Astrocyte of the spinal cord (primary cell): ENCODE measurements at regions not wholly inside any gene's neighbourhood (a gene's known extent, or its start where the extent isn't known, plus 50 kb on each side); places are given as distances from the start of the nearest gene placed in this dataset.
A peak's percentile ranks its signal among the peaks of the same experiment; 100 is the strongest.
"Not testable (repeated sequence)": the region's sequence is repeated elsewhere in the genome, so short reads cannot be mapped to it uniquely, and the experiment has no call there.

ENCODE experiments used
- DNase-seq: peaks from one replicate; pipeline ENCODE4 v3.0.0; 2011; ENCODE audit warnings: low read depth, low spot score
- H3K4me3 ChIP-seq: 2 replicates; pipeline ENCODE4 v1.5.1; 2011; ENCODE audit warnings: low read depth, mild to moderate bottlenecking, low read length, moderate library complexity
- CTCF ChIP-seq: IDR thresholded peaks from 2 replicates; pipeline ENCODE4 v1.5.1; 2012; ENCODE audit warnings: low read depth, mild to moderate bottlenecking, low read length, inconsistent platforms
- in situ Hi-C: cut with HindIII; loops from 2 replicates; pipeline ENCODE4 v1.10.0; 2017; ENCODE audit warnings: low sequenced_read_pairs

DNA sequence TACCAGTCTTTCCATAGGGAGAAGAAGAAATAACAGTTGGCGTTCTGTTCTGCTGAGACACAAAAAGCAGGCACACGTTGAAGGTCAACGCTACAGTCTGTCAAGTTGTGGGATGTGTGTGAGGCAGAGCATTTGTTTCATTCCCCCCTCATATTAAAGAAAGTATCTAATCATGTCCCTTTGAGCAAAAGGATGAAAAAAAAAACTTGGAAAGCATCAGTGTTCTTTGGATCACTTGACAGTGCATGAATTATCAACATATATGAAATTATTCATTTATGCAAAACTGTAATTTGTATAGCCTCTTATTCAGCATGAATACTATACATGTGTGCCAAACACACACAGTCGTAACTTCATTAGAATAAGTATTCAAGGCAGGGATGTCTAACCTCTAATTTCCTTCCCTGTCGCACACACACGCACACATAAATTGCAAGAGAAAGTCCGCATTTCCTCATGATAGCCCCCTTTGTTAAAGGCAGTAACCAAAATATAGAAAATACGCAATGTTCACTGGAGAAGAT is 228.6 kb downstream of the RND3 start:
- in situ Hi-C loops, result no loop called here
- H3K4me3 ChIP-seq, result no peak overlapping the region
- TF ChIP-seq CTCF, result no peak
- no peak for DNase-seq

GRCh38 chr2:150256736-150257135 is 230.7 kb downstream of the RND3 start:
- in situ Hi-C loops, result no loop called here
- TF ChIP-seq CTCF, result no peak
- DNase-seq, result no peak
- no peak overlapping the region for H3K4me3 ChIP-seq

GRCh38 chr2:150255528-150255927 is 231.9 kb downstream of the RND3 start:
- peak; percentile 29 for DNase-seq
- no peak overlapping the region for H3K4me3 ChIP-seq
- no peak for TF ChIP-seq CTCF
- in situ Hi-C loops, result no loop called here

DNA sequence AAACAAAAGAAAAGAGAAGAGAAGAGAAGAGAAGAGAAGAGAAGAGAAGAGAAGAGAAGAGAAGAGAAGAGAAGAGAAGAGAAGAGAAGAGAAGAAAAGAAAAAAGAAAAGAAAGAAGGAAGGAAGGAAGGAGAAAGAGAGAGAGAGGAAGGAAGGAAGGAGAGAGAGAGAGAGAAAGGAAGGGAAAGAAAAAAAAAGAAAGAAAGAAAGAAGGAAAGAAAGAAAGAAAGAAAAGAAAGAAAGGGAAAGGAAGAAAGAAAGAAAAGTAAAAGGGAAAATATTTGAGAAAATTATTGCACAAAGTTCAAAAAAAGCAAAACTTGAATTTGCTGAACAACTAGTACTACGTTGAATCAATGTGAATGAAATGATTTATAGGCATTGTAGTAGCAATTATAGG is 237.7 kb downstream of the RND3 start:
- in situ Hi-C loops, result not testable (repeated sequence)

GRCh38 chr2:150247481-150247880 is 240.0 kb downstream of the RND3 start:
- no peak for TF ChIP-seq CTCF
- in situ Hi-C loops, result no loop called here
- no peak overlapping the region for H3K4me3 ChIP-seq
- DNase-seq, result no peak

More for the DNA sequence above, 237.7 kb downstream of the RND3 start:
- H3K4me3 ChIP-seq, DNase-seq: not testable (repeated sequence)

DNA sequence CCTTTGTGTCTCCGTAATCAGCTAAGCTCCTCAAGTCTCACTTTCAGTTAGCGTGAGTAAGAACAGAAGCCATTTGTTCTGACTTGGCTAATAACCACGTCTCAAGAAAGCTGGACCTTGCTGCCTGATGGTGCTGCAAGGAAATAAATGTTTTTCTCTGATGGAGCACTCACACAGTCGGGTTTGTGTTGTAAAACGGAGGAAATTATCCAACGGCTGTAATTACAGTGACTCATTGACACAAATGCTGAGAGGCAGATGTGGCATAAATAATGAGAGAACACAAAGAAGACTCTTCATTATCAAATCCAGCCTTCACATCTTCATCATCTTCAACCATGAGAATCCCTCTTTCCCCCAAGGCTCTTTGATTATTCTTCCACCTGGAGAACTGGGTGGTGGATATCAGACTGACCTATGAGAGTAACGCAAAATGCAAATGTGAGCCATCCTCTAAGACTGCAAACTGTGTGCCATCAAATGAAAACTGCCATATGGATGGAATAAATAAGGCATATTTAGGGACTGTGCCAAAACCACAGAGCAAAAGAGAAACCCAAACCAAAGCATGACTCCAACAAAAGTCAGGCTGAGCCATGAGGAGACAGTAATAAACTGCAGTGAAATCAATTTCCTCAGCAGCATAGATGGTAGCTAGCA is 252.6 kb downstream of the RND3 start:
- peak; percentile 84 for DNase-seq
- no peak overlapping the region for H3K4me3 ChIP-seq
- in situ Hi-C loops, result no loop called here
- TF ChIP-seq CTCF, result no peak

GRCh38 chr2:150232871-150233270 is 254.6 kb downstream of the RND3 start:
- in situ Hi-C loops, result no loop called here
- TF ChIP-seq CTCF, result no peak
- no peak for DNase-seq
- H3K4me3 ChIP-seq, result no peak overlapping the region
